ENCODE measurements at regions not wholly inside any gene's neighbourhood (a gene's known extent, or its start where the extent isn't known, plus 50 kb on each side); places are given as distances from the start of the nearest gene placed in this dataset.

GRCh38 chr11:42023267-42023666 lies 563.8 kb upstream of the LRRC4C start:
- TF ChIP-seq, protein P1, sequence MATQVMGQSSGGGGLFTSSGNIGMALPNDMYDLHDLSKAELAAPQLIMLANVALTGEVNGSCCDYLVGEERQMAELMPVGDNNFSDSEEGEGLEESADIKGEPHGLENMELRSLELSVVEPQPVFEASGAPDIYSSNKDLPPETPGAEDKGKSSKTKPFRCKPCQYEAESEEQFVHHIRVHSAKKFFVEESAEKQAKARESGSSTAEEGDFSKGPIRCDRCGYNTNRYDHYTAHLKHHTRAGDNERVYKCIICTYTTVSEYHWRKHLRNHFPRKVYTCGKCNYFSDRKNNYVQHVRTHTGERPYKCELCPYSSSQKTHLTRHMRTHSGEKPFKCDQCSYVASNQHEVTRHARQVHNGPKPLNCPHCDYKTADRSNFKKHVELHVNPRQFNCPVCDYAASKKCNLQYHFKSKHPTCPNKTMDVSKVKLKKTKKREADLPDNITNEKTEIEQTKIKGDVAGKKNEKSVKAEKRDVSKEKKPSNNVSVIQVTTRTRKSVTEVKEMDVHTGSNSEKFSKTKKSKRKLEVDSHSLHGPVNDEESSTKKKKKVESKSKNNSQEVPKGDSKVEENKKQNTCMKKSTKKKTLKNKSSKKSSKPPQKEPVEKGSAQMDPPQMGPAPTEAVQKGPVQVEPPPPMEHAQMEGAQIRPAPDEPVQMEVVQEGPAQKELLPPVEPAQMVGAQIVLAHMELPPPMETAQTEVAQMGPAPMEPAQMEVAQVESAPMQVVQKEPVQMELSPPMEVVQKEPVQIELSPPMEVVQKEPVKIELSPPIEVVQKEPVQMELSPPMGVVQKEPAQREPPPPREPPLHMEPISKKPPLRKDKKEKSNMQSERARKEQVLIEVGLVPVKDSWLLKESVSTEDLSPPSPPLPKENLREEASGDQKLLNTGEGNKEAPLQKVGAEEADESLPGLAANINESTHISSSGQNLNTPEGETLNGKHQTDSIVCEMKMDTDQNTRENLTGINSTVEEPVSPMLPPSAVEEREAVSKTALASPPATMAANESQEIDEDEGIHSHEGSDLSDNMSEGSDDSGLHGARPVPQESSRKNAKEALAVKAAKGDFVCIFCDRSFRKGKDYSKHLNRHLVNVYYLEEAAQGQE (IDR thresholded peaks at IDR 0.05; ENCODE audit: insufficient read depth in 1 of 2, low read depth in 2 of 2, low read length in 1 of 2), result no peak
- TF ChIP-seq CTCF (IDR thresholded peaks at IDR 0.05), result no peak
- TF ChIP-seq POLR2AphosphoS5 (IDR thresholded peaks at IDR 0.05; ENCODE audit: low read depth, low read length), result no peak
- no peak for TF ChIP-seq SIN3A (IDR thresholded peaks at IDR 0.05; ENCODE audit: borderline replicate concordance, insufficient read depth, low read depth, low read length)

Measured in Panc1 (cell line).